HepG2 (cell line): ENCODE measurements at regions not wholly inside any gene's neighbourhood (a gene's known extent, or its start where the extent isn't known, plus 50 kb on each side); places are given as distances from the start of the nearest gene placed in this dataset.

Source experiments
- ATF3 ChIP-seq: sonication (generic); formaldehyde crosslinking; IDR thresholded peaks from 2 replicates; pipeline ENCODE4 v1.4.0; 2020; ENCODE audit warnings: missing genetic modification reagents
- CTCF ChIP-seq: sonication (generic); formaldehyde crosslinking; IDR thresholded peaks from 2 replicates; pipeline ENCODE4 v1.5.0; 2020; ENCODE audit warnings: mild to moderate bottlenecking, missing genetic modification reagents, moderate library complexity
- DNMT3B ChIP-seq: conservative IDR thresholded peaks from 2 replicates; pipeline ENCODE4 v1.6.1; 2016; ENCODE audit warnings: missing biosample characterization, control low read depth
- EP300 ChIP-seq, 3 experiments: sonication (generic) in 1 of 3; formaldehyde crosslinking in 1 of 3; IDR thresholded peaks; 2 replicates each; pipeline versions ENCODE4 v1.5.1 to v1.6.1; 2011 to 2020; ENCODE audit warnings: low read depth in 2 of 3, low read length in 2 of 3, borderline replicate concordance in 1 of 3, improper control_type of control experiment in 1 of 3, mild to moderate bottlenecking in 1 of 3, missing genetic modification reagents in 1 of 3, moderate library complexity in 1 of 3
- EZH2 ChIP-seq: conservative IDR thresholded peaks from 2 replicates; pipeline ENCODE4 v1.6.1; 2012; ENCODE audit warnings: mild to moderate bottlenecking, low read depth, low read length, moderate library complexity
- MBD4 ChIP-seq: IDR thresholded peaks from 2 replicates; pipeline ENCODE4 v1.6.1; 2012; ENCODE audit warnings: low read length, inconsistent platforms, borderline replicate concordance
- MIER2 ChIP-seq: IDR thresholded peaks from 2 replicates; pipeline ENCODE4 v1.6.1; 2016; ENCODE audit warnings: missing biosample characterization, missing genetic modification reagents
- NFIC ChIP-seq: IDR thresholded peaks from 2 replicates; pipeline ENCODE4 v1.6.1; 2012; ENCODE audit warnings: mild to moderate bottlenecking, low read length, inconsistent platforms
- NPAS2 ChIP-seq: sonication (generic); formaldehyde crosslinking; IDR thresholded peaks from 2 replicates; pipeline ENCODE4 v1.8.0; 2022; ENCODE audit warnings: mild to moderate bottlenecking, missing genetic modification reagents, borderline replicate concordance
- SIN3A ChIP-seq: IDR thresholded peaks from 2 replicates; pipeline ENCODE4 v1.6.1; 2011; ENCODE audit warnings: low read depth, mild to moderate bottlenecking, control low read depth, low read length, borderline replicate concordance
- SNAPC5 ChIP-seq: sonication (generic); formaldehyde crosslinking; IDR thresholded peaks from 2 replicates; pipeline ENCODE4 v1.8.1; 2023; ENCODE audit warnings: mild to moderate bottlenecking, missing genetic modification reagents, borderline replicate concordance
- ZNF670 ChIP-seq: sonication (generic); formaldehyde crosslinking; IDR thresholded peaks from 2 replicates; pipeline ENCODE4 v1.8.0; 2022; ENCODE audit warnings: mild to moderate bottlenecking, missing genetic modification reagents, borderline replicate concordance
- ZNF784 ChIP-seq: sonication (generic); formaldehyde crosslinking; IDR thresholded peaks from 2 replicates; pipeline ENCODE4 v1.5.1; 2020; ENCODE audit warnings: missing genetic modification reagents, mild to moderate bottlenecking, borderline replicate concordance

GRCh38 chr16:16973707-16974591 lies 496.8 kb downstream of the XYLT1 start:
- TF ChIP-seq CTCF (no peak), ATF3 (CRISPR knock-in tag) (no peak), NFIC (no peak), EP300 (IDR thresholded peaks at IDR 0.05; ENCODE audit: low read depth in 2 of 2, low read length in 2 of 2) (no peak), EP300 (CRISPR knock-in tag; IDR thresholded peaks at IDR 0.05; ENCODE audit: borderline replicate concordance) (no peak), SNAPC5 (CRISPR knock-in tag) (no peak), DNMT3B (CRISPR knock-in tag) (no peak), MIER2 (CRISPR knock-in tag) (no peak), MBD4 (no peak), NPAS2 (CRISPR knock-in tag) (no peak), SIN3A (no peak), EZH2 (no peak), ZNF784 (CRISPR knock-in tag) (no peak), ZNF670 (no peak)
